HEK293T (cell line): ENCODE measurements at regions not wholly inside any gene's neighbourhood (a gene's known extent, or its start where the extent isn't known, plus 50 kb on each side); places are given as distances from the start of the nearest gene placed in this dataset.

Experiments used
- BHLHE40 ChIP-seq: fragments of 450-650 bp; IDR thresholded peaks from 2 replicates; pipeline ENCODE4 v1.6.1; 2016; ENCODE audit warnings: mild to moderate bottlenecking, moderate library complexity, borderline replicate concordance
- LEF1 ChIP-seq: fragments of 450-650 bp; IDR thresholded peaks from 2 replicates; pipeline ENCODE4 v1.6.1; 2017; ENCODE audit warnings: mild to moderate bottlenecking, borderline replicate concordance
- TARDBP ChIP-seq: fragments of 450-650 bp; IDR thresholded peaks from 2 replicates; pipeline ENCODE4 v1.6.1; 2016

DNA sequence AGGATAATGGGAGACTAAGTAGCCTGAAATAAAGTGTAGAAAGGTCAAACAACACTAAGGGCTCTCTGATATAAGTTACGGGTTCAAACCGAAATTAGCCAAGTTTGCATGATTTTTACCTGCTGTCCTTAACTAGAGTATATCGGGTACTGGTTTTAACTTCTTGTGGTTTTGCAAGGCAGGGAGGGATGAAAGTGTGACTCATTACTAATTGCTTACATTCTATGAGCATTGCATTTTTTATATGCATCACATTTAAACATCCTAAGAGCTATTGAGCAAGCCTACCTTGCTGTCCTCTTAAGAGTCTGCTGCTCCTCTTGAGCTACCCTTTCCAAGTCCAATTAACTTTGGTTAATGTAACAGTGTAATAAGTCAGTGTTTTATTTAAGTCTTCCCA lies 415.4 kb downstream of the SLITRK5 start:
- TF ChIP-seq LEF1 (no peak), BHLHE40 (no peak), TARDBP (no peak)
